ENCODE measurements at regions not wholly inside any gene's neighbourhood (a gene's known extent, or its start where the extent isn't known, plus 50 kb on each side); places are given as distances from the start of the nearest gene placed in this dataset.

DNA sequence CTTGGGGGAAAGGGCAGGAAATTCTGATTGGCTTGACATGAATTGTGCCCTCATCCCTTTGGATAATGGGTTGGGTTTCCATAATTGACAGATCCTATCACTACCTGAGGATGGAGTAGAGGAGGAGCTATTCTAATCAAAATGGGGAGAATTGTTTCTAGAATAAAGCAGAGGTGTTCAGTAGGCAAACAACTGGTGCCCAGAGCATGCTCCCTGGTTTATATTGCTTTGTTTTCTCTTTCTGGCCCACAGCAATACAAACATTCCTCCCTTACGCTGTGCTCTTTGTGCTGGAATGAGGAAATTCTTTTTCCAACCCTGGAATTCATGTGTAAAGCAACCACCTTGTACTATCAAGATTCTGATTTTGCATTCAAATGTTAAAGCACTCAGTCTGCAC lies 147.4 kb downstream of the RASSF9 start:
- TF ChIP-seq, protein P1, sequence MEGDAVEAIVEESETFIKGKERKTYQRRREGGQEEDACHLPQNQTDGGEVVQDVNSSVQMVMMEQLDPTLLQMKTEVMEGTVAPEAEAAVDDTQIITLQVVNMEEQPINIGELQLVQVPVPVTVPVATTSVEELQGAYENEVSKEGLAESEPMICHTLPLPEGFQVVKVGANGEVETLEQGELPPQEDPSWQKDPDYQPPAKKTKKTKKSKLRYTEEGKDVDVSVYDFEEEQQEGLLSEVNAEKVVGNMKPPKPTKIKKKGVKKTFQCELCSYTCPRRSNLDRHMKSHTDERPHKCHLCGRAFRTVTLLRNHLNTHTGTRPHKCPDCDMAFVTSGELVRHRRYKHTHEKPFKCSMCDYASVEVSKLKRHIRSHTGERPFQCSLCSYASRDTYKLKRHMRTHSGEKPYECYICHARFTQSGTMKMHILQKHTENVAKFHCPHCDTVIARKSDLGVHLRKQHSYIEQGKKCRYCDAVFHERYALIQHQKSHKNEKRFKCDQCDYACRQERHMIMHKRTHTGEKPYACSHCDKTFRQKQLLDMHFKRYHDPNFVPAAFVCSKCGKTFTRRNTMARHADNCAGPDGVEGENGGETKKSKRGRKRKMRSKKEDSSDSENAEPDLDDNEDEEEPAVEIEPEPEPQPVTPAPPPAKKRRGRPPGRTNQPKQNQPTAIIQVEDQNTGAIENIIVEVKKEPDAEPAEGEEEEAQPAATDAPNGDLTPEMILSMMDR (IDR thresholded peaks at IDR 0.05): no peak
- TF ChIP-seq POLR2A (IDR thresholded peaks at IDR 0.05): no peak
